HepG2 (cell line): ENCODE measurements at regions not wholly inside any gene's neighbourhood (a gene's known extent, or its start where the extent isn't known, plus 50 kb on each side); places are given as distances from the start of the nearest gene placed in this dataset.

Experiments used
- GFI1 ChIP-seq: sonication (generic); formaldehyde crosslinking; IDR thresholded peaks from 2 replicates; pipeline ENCODE4 v1.5.0; 2020; ENCODE audit warnings: missing genetic modification reagents, mild to moderate bottlenecking, borderline replicate concordance
- ZNF382 ChIP-seq: sonication (generic); formaldehyde crosslinking; IDR thresholded peaks from 2 replicates; pipeline ENCODE4 v1.5.0; 2020; ENCODE audit warnings: missing genetic modification reagents, mild to moderate bottlenecking, borderline replicate concordance
- ZNF788 ChIP-seq: sonication (generic); formaldehyde crosslinking; IDR thresholded peaks from 2 replicates; pipeline ENCODE4 v1.5.0; 2020; ENCODE audit warnings: mild to moderate bottlenecking, missing genetic modification reagents, borderline replicate concordance
- TF ChIP-seq, protein P1 (sequence below): sonication (generic); formaldehyde crosslinking; IDR thresholded peaks from 2 replicates; pipeline ENCODE4 v1.5.1; 2020; ENCODE audit warnings: missing genetic modification reagents, mild to moderate bottlenecking, borderline replicate concordance
- TF ChIP-seq, protein P2 (sequence below): sonication (generic); formaldehyde crosslinking; IDR thresholded peaks from 2 replicates; pipeline ENCODE4 v1.5.0; 2020; ENCODE audit warnings: mild to moderate bottlenecking, missing genetic modification reagents, borderline replicate concordance

DNA sequence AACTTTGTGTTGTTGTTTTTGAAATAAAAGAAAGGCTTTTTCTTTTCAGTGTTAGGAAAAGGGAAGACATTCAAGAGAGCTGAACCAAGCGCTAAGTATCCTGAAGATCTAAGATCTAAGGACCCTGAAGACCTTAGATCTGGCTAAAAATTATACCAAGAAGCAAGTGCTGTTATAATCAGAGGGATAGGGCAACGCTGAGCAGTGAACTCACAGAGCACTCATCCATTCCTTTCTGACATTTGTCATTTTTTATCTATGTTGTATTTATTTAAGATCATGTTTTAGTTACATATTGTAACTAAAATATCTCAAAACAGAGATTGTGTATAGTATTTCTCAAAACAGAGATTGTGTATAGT is 60.5 kb upstream of the FAM216B start (continued):
- TF ChIP-seq ZNF382 (no peak), GFI1 (no peak), ZNF788 (CRISPR knock-in tag) (no peak)
- TF ChIP-seq, protein P1, sequence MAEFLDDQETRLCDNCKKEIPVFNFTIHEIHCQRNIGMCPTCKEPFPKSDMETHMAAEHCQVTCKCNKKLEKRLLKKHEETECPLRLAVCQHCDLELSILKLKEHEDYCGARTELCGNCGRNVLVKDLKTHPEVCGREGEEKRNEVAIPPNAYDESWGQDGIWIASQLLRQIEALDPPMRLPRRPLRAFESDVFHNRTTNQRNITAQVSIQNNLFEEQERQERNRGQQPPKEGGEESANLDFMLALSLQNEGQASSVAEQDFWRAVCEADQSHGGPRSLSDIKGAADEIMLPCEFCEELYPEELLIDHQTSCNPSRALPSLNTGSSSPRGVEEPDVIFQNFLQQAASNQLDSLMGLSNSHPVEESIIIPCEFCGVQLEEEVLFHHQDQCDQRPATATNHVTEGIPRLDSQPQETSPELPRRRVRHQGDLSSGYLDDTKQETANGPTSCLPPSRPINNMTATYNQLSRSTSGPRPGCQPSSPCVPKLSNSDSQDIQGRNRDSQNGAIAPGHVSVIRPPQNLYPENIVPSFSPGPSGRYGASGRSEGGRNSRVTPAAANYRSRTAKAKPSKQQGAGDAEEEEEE (CRISPR knock-in tag) = no peak
- TF ChIP-seq, protein P2, sequence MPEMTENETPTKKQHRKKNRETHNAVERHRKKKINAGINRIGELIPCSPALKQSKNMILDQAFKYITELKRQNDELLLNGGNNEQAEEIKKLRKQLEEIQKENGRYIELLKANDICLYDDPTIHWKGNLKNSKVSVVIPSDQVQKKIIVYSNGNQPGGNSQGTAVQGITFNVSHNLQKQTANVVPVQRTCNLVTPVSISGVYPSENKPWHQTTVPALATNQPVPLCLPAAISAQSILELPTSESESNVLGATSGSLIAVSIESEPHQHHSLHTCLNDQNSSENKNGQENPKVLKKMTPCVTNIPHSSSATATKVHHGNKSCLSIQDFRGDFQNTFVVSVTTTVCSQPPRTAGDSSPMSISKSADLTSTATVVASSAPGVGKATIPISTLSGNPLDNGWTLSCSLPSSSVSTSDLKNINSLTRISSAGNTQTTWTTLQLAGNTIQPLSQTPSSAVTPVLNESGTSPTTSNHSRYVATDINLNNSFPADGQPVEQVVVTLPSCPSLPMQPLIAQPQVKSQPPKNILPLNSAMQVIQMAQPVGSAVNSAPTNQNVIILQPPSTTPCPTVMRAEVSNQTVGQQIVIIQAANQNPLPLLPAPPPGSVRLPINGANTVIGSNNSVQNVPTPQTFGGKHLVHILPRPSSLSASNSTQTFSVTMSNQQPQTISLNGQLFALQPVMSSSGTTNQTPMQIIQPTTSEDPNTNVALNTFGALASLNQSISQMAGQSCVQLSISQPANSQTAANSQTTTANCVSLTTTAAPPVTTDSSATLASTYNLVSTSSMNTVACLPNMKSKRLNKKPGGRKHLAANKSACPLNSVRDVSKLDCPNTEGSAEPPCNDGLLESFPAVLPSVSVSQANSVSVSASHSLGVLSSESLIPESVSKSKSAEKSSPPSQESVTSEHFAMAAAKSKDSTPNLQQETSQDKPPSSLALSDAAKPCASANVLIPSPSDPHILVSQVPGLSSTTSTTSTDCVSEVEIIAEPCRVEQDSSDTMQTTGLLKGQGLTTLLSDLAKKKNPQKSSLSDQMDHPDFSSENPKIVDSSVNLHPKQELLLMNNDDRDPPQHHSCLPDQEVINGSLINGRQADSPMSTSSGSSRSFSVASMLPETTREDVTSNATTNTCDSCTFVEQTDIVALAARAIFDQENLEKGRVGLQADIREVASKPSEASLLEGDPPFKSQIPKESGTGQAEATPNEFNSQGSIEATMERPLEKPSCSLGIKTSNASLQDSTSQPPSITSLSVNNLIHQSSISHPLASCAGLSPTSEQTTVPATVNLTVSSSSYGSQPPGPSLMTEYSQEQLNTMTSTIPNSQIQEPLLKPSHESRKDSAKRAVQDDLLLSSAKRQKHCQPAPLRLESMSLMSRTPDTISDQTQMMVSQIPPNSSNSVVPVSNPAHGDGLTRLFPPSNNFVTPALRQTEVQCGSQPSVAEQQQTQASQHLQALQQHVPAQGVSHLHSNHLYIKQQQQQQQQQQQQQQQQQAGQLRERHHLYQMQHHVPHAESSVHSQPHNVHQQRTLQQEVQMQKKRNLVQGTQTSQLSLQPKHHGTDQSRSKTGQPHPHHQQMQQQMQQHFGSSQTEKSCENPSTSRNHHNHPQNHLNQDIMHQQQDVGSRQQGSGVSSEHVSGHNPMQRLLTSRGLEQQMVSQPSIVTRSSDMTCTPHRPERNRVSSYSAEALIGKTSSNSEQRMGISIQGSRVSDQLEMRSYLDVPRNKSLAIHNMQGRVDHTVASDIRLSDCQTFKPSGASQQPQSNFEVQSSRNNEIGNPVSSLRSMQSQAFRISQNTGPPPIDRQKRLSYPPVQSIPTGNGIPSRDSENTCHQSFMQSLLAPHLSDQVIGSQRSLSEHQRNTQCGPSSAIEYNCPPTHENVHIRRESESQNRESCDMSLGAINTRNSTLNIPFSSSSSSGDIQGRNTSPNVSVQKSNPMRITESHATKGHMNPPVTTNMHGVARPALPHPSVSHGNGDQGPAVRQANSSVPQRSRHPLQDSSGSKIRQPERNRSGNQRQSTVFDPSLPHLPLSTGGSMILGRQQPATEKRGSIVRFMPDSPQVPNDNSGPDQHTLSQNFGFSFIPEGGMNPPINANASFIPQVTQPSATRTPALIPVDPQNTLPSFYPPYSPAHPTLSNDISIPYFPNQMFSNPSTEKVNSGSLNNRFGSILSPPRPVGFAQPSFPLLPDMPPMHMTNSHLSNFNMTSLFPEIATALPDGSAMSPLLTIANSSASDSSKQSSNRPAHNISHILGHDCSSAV = no peak
